Progenitor cell of endocrine pancreas (in vitro differentiated cells): ENCODE measurements at regions not wholly inside any gene's neighbourhood (a gene's known extent, or its start where the extent isn't known, plus 50 kb on each side); places are given as distances from the start of the nearest gene placed in this dataset.

ENCODE experiments used
- DNase-seq: peaks from one replicate; pipeline ENCODE4 v3.0.0; 2021; ENCODE audit warnings: low spot score; ENCODE audit not compliant: unreplicated experiment
- H3K27ac Mint-ChIP-seq: 2 replicates; pipeline ENCODE4 v1.8.0; 2021; ENCODE audit warnings: mild to moderate bottlenecking, moderate library complexity, mixed read lengths
- H3K27me3 Mint-ChIP-seq: 2 replicates; pipeline ENCODE4 v1.8.0; 2021; ENCODE audit warnings: mixed read lengths
- H3K36me3 Mint-ChIP-seq: 2 replicates; pipeline ENCODE4 v1.8.0; 2022; ENCODE audit warnings: mixed read lengths; ENCODE audit not compliant: insufficient read depth
- H3K4me1 Mint-ChIP-seq: 2 replicates; pipeline ENCODE4 v1.8.0; 2021; ENCODE audit warnings: low read depth, mixed read lengths
- H3K4me3 Mint-ChIP-seq: 2 replicates; pipeline ENCODE4 v1.8.0; 2021; ENCODE audit warnings: low read depth, mild to moderate bottlenecking, moderate library complexity, mixed read lengths
- H3K9me3 Mint-ChIP-seq: 2 replicates; pipeline ENCODE4 v1.8.0; 2021; ENCODE audit warnings: low read depth, mixed read lengths
- TF ChIP-seq, protein P1 (sequence below): fragments of 200-600 bp; sonication (generic); IDR thresholded peaks from one replicate; pipeline ENCODE4 v1.5.0; 2021; ENCODE audit warnings: antibody characterized with exemption, mild to moderate bottlenecking; ENCODE audit not compliant: unreplicated experiment

DNA sequence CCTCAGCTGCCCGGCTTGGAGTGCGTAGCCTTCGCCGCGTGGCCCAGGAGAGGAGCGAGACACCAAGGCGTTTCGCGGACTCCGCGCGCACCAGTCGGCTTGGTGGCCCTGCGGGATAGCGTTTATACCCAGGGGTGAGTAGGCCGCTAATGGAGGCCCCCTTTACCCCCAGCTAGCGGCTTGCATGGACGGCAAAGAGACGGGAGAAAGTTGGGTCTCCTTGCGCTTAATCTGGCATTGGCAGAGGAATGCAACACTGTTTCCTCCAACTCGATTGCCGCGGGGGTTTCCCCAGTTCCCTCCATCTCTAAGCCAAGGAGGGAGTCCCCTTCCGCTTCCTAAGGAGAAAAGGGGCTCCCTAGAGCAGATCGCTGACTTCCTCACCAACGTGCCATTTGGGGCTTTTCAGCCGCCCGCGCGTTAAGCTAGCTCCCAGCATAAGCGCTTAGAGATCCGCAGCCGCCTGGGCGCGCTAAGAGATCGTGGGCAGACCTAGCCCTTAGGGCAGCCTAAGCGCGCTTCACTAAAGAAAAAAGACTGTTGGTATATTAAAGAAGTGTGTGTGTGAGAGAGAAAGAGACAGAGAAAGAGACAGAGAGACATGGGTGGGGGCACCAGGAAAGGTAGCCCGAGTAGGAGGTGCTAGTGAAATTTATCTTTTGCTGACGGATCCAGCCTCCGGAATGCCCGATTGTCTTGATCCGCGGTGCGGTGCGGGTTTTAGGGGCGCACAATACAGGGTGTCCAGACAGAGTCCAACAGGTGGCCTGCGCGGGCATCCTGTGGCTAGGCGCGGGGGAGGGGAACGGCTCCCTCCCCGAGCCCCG is 597.9 kb upstream of the SGCD start:
- no peak overlapping the region for H3K27ac Mint-ChIP-seq
- no peaks in the 10 kb centered on the region for H3K9me3 Mint-ChIP-seq
- peak; percentile 9 for DNase-seq
- H3K27me3 Mint-ChIP-seq, result peaks cover 84% of the 10 kb centered on the region
- H3K36me3 Mint-ChIP-seq, result no peaks in the 10 kb centered on the region
- TF ChIP-seq, protein P1, sequence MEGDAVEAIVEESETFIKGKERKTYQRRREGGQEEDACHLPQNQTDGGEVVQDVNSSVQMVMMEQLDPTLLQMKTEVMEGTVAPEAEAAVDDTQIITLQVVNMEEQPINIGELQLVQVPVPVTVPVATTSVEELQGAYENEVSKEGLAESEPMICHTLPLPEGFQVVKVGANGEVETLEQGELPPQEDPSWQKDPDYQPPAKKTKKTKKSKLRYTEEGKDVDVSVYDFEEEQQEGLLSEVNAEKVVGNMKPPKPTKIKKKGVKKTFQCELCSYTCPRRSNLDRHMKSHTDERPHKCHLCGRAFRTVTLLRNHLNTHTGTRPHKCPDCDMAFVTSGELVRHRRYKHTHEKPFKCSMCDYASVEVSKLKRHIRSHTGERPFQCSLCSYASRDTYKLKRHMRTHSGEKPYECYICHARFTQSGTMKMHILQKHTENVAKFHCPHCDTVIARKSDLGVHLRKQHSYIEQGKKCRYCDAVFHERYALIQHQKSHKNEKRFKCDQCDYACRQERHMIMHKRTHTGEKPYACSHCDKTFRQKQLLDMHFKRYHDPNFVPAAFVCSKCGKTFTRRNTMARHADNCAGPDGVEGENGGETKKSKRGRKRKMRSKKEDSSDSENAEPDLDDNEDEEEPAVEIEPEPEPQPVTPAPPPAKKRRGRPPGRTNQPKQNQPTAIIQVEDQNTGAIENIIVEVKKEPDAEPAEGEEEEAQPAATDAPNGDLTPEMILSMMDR, result no peak
- H3K4me1 Mint-ChIP-seq, result peaks cover 1% of the 10 kb centered on the region
- H3K4me3 Mint-ChIP-seq, result peak overlapping the region; percentile 47

DNA sequence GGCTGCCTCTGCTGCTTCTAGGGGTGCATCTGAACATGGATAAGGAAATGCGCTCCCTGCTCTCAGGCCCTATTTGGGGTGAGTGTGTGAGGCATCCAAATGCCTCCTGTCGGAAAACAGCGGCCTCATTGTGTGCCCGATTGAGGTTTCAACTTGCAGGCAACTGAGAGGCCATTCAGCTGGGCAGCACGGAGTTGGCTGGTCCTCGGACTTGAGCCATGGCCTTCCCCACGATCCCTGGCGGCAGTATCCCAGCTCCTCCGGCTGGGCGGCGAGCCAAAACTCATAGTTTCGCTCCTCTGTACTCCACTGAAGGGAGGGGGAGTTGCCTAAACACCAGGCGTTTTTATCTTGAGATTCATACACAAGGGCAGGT is 597.3 kb upstream of the SGCD start:
- no peak for DNase-seq
- H3K4me1 Mint-ChIP-seq, result peaks cover 1% of the 10 kb centered on the region
- H3K9me3 Mint-ChIP-seq, result no peaks in the 10 kb centered on the region
- H3K27ac Mint-ChIP-seq, result no peak overlapping the region
- peaks cover 86% of the 10 kb centered on the region for H3K27me3 Mint-ChIP-seq
- peak overlapping the region; percentile 47 for H3K4me3 Mint-ChIP-seq
- TF ChIP-seq, protein P1, result no peak
- no peaks in the 10 kb centered on the region for H3K36me3 Mint-ChIP-seq

- Mint-ChIP-seq H3K4me1 (peaks cover 1% of the 10 kb centered on the region), H3K36me3 (no peaks in the 10 kb centered on the region), H3K4me3 (no peak overlapping the region), H3K27me3 (peaks cover 84% of the 10 kb centered on the region), H3K27ac (no peak overlapping the region), H3K9me3 (no peaks in the 10 kb centered on the region)
- DNase-seq, result no peak
- TF ChIP-seq, protein P1, result no peak
Observed at GRCh38 chr5:155732587-155733376, 594.2 kb upstream of the SGCD start.

GRCh38 chr5:155733935-155734334 is 593.0 kb upstream of the SGCD start:
- Mint-ChIP-seq H3K9me3 (no peaks in the 10 kb centered on the region), H3K27me3 (peaks cover 90% of the 10 kb centered on the region), H3K36me3 (no peaks in the 10 kb centered on the region), H3K4me1 (peaks cover 1% of the 10 kb centered on the region), H3K4me3 (no peak overlapping the region), H3K27ac (no peak overlapping the region)
- DNase-seq, result no peak
- TF ChIP-seq, protein P1, result no peak

- Mint-ChIP-seq H3K36me3 (no peaks in the 10 kb centered on the region), H3K9me3 (no peaks in the 10 kb centered on the region), H3K4me3 (no peak overlapping the region), H3K27ac (no peak overlapping the region), H3K27me3 (peaks cover 75% of the 10 kb centered on the region), H3K4me1 (no peaks in the 10 kb centered on the region)
- no peak for DNase-seq
- TF ChIP-seq, protein P1, result no peak
Observed at GRCh38 chr5:155735388-155735787, 591.6 kb upstream of the SGCD start.
